Stomach (tissue), 8 donors: ENCODE measurements at regions not wholly inside any gene's neighbourhood (a gene's known extent, or its start where the extent isn't known, plus 50 kb on each side); places are given as distances from the start of the nearest gene placed in this dataset.
A peak's percentile ranks its signal among the peaks of the same experiment; 100 is the strongest.

Experiments
- DNase-seq, 2 donors: peaks; one replicate each; pipeline versions ENCODE4 v3.0.0 to v3.0.0-alpha.2; 2013 to 2019
- H3K27ac ChIP-seq, 5 donors: fragments of 200-600 bp in 4 of 5; sonication (generic) in 4 of 5; one replicate each; pipeline ENCODE4 v1.5.1; 2013 to 2019; ENCODE audit warnings: mild to moderate bottlenecking in 1 of 5, moderate library complexity in 1 of 5
- H3K27me3 ChIP-seq, 3 donors: fragments of 200-600 bp; sonication (generic); one replicate each; pipeline ENCODE4 v1.5.1; 2017 to 2019; ENCODE audit warnings: mixed run types in 1 of 3
- H3K36me3 ChIP-seq, 4 donors: fragments of 200-600 bp; sonication (generic); 1 replicate in 3 of 4; 2 replicates in 1 of 4; pipeline ENCODE4 v1.5.1; 2016 to 2019
- H3K4me1 ChIP-seq, 4 donors: fragments of 200-600 bp; sonication (generic); one replicate each; pipeline ENCODE4 v1.5.1; 2016 to 2019
- H3K4me3 ChIP-seq, 4 donors: fragments of 200-600 bp; sonication (generic) in 3 of 4; one replicate each; pipeline ENCODE4 v1.5.1; 2016 to 2019; ENCODE audit warnings: mild to moderate bottlenecking in 1 of 4
- H3K9me3 ChIP-seq, 4 donors: fragments of 200-600 bp; sonication (generic); one replicate each; pipeline ENCODE4 v1.5.1; 2016 to 2019
- EP300 ChIP-seq: sonication (generic); formaldehyde crosslinking; IDR thresholded peaks from one replicate; pipeline ENCODE4 v1.6.1; 2017; ENCODE audit warnings: antibody characterized with exemption
- POLR2A ChIP-seq, 4 donors: fragments of 450-650 bp; IDR thresholded peaks; one replicate each; pipeline ENCODE4 v1.6.1; 2016; ENCODE audit warnings: antibody characterized with exemption in 4 of 4, control low read depth in 2 of 4, mild to moderate bottlenecking in 1 of 4, moderate library complexity in 1 of 4
- POLR2AphosphoS5 ChIP-seq, 3 donors: sonication (generic); formaldehyde crosslinking; IDR thresholded peaks; one replicate each; pipeline ENCODE4 v1.6.1; 2016; ENCODE audit warnings: antibody characterized with exemption in 3 of 3
- WGBS, 5 donors: extraction: QIAGEN DNeasy Blood & Tissue Kit in 3 of 5; methylation state at CpG; one replicate each; pipeline versions ENCODE4 v1.1.5 to v1.1.7; 2013 to 2018; 5-methylcytosine and 5-hydroxymethylcytosine counted together
- intact Hi-C: fragments of 100-400 bp; cut with DNase I; formaldehyde crosslinking; loops from one replicate; pipeline ENCODE4 v1.15.1; 2023; ENCODE audit warnings: low total_unique reads
- TF ChIP-seq, protein P1 (sequence below), 7 experiments: fragments of 450-650 bp in 4 of 7; fragments of 200-600 bp in 3 of 7; sonication (generic) in 3 of 7; IDR thresholded peaks; one replicate each; pipeline ENCODE4 v1.5.1; 2016 to 2019; ENCODE audit warnings: antibody characterized with exemption in 7 of 7, control low read depth in 2 of 7, mild to moderate bottlenecking in 1 of 7
- donor health status: healthy with polysubstance abuse.
- donor health status: Bipolar disorder and iron deficiency.
- donor health status: healthy.

DNA sequence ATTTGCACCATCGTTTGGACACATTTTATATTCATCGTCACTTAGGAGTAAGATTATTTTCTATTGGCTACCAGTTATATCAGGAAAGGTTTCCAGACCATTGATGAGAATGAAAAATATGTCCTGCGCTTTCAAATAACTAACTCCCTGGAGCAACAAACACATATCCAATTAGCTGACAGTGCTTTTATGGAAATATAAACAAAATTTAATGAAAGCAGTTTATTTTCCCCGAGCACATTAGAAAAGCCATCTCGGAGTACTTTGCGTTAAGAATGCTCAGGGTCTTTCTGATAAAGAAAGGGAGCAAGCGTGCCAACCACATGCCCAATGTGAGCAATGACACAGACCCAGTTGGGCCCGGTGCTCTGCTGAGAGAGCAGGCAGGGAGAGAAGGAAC, 85.1 kb upstream of the ZPBP start:
- no peak for TF ChIP-seq POLR2AphosphoS5 (IDR thresholded peaks at IDR 0.05)
- TF ChIP-seq POLR2A (IDR thresholded peaks at IDR 0.05), result no peak
- TF ChIP-seq, protein P1, sequence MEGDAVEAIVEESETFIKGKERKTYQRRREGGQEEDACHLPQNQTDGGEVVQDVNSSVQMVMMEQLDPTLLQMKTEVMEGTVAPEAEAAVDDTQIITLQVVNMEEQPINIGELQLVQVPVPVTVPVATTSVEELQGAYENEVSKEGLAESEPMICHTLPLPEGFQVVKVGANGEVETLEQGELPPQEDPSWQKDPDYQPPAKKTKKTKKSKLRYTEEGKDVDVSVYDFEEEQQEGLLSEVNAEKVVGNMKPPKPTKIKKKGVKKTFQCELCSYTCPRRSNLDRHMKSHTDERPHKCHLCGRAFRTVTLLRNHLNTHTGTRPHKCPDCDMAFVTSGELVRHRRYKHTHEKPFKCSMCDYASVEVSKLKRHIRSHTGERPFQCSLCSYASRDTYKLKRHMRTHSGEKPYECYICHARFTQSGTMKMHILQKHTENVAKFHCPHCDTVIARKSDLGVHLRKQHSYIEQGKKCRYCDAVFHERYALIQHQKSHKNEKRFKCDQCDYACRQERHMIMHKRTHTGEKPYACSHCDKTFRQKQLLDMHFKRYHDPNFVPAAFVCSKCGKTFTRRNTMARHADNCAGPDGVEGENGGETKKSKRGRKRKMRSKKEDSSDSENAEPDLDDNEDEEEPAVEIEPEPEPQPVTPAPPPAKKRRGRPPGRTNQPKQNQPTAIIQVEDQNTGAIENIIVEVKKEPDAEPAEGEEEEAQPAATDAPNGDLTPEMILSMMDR (IDR thresholded peaks at IDR 0.05), result no peak
- Histone ChIP-seq H3K36me3 (no peaks in the 10 kb centered on the region), H3K4me3 (no peak overlapping the region), H3K27ac (no peak overlapping the region), H3K27me3 (peaks cover 0 to 27% (median 4%) of the 10 kb centered on the region in 3 donors), H3K9me3 (no peaks in the 10 kb centered on the region), H3K4me1 (no peaks in the 10 kb centered on the region)
- 80 to 91% (median 86%) methylated on average over 8 of the region's 8 CpGs for WGBS, 5 donors
- no peak for DNase-seq
- intact Hi-C loops, result no loop called here

DNA sequence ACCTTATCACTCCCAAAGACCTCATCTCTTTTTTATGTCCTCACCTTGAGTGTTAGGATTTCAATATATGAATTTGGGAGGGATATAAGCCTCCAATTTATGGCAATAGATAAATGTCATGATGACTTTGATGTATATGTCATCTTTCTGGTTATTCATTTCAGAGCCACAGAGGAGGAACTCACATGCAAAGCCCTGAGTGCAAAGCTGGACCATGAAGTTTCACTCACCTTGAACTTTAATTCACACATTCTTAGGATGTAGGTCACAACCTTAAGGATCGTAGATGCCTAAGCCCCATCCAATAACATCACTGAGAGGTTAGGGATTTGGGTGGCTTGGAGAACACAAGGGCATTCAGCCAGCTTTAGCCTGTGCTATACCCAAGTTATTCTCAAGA, 81.9 kb upstream of the ZPBP start:
- 84 to 100% (median 93%) methylated on average over 1 of the region's 1 CpG for WGBS, 5 donors
- Histone ChIP-seq H3K4me1 (no peaks in the 10 kb centered on the region), H3K27ac (no peak overlapping the region), H3K27me3 (peaks cover 0 to 24% (median 4%) of the 10 kb centered on the region in 3 donors), H3K9me3 (no peaks in the 10 kb centered on the region), H3K36me3 (no peaks in the 10 kb centered on the region), H3K4me3 (no peak overlapping the region)
- no peak for DNase-seq
- intact Hi-C loops, result no loop called here
- TF ChIP-seq POLR2AphosphoS5 (IDR thresholded peaks at IDR 0.05) (no peak), EP300 (no peak), POLR2A (IDR thresholded peaks at IDR 0.05) (no peak)
- TF ChIP-seq, protein P1 (IDR thresholded peaks at IDR 0.05), result no peak

DNA sequence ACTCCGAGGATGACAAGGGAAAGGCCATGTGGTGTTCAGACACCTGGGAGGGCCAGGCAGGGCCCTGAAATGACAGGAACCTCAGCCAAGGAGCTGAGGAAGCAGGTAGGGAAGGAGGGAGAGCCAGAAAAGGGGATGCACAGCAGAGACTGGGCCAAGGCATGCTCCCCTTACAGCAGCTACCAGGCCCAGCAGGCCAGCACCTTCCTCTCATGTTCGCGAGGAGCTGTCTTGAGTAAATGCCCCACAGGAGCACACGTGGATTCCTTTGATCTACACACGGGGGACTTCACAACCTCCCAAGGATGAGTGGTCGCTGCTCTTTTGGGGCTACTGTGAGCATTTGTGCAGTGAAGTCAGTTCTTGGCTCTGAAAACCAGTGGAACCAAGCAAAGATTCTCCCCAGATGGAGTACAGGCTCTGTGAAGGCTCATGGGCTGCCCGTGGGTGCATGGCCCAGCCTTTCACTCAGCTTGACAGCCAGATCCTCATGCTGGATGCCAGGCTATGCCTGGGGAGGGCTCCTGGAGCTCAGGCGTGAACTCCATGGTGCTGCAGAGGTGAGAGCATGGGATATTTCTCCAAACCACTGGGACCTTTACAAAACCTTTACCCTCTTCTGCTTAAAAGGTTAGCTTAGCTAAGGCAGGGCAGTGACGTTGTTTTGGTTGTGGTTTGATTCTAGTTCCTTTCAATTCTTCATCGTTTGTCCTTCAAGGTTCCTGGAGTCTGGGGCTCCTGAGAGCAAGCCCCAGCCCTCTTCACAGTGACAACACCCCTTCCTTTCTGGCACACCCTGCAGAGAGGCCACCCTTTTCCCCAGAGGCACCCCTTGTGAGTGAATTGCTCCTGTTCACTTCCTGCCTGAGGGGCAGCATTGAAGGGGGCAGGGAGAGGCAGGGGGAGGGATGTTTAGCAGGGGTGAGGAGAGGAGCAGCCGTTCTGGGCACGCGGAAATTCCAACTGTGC, 74.2 kb upstream of the ZPBP start:
- H3K27me3 ChIP-seq, result no peaks in the 10 kb centered on the region
- no peaks in the 10 kb centered on the region for H3K36me3 ChIP-seq
- WGBS, 5 donors, result 54 to 64% (median 61%) methylated on average over 13 of the region's 13 CpGs
- DNase-seq, result peak in 1 of 2 donors; percentile 32
- H3K9me3 ChIP-seq, result no peaks in the 10 kb centered on the region
- intact Hi-C loops, result no loop called here
- TF ChIP-seq POLR2AphosphoS5 (IDR thresholded peaks at IDR 0.05) (no peak), POLR2A (IDR thresholded peaks at IDR 0.05) (no peak), EP300 (no peak)
- TF ChIP-seq, protein P1 (IDR thresholded peaks at IDR 0.05), result no peak
- H3K27ac ChIP-seq, result no peak overlapping the region
- H3K4me3 ChIP-seq, result no peak overlapping the region
- H3K4me1 ChIP-seq, result no peaks in the 10 kb centered on the region

DNA sequence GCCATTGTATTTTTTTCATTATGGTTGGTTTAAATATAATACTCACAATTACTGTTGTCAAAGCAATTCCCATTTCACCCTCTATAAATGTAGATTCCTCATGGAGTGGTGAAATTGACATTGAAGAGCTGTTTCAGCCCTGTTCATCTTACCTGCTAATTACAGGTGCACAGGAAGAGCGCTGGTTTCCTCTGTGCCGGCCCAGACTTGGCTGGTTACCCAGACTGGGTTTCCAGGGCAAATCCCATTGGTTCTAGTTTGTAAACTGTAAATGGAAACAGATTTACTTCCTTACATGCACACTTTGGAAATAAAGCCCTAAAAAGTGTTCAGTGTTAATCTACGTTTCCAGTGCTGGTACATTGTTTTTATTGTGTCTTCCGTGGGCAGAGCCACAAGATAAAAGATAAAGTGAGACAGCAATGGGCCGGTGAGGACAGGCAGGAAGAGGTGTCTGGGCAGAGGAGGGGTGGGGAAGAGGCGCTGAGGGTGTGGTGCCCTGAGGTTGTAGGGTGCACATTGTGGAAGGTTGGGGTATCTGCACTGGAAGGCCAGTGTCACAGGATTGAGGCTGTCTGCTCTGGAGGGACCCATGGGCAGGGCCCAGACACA, 71.6 kb upstream of the ZPBP start:
- Histone ChIP-seq H3K27ac (no peak overlapping the region), H3K36me3 (no peaks in the 10 kb centered on the region), H3K4me1 (no peaks in the 10 kb centered on the region), H3K27me3 (no peaks in the 10 kb centered on the region), H3K4me3 (no peak overlapping the region), H3K9me3 (no peaks in the 10 kb centered on the region)
- TF ChIP-seq POLR2A (IDR thresholded peaks at IDR 0.05), result no peak
- no peak for TF ChIP-seq POLR2AphosphoS5 (IDR thresholded peaks at IDR 0.05)
- TF ChIP-seq, protein P1 (IDR thresholded peaks at IDR 0.05), result no peak
- no peak for TF ChIP-seq EP300
- intact Hi-C loops, result no loop called here
- WGBS, 5 donors, result 67 to 77% (median 68%) methylated on average over 6 of the region's 6 CpGs
- DNase-seq, result no peak
